Osteoblast (primary cell): ENCODE measurements at regions not wholly inside any gene's neighbourhood (a gene's known extent, or its start where the extent isn't known, plus 50 kb on each side); places are given as distances from the start of the nearest gene placed in this dataset.

Experiments
- DNase-seq: peaks from one replicate; pipeline ENCODE4 v3.0.0; 2011; ENCODE audit warnings: low spot score, mixed read lengths; ENCODE audit not compliant: insufficient read length; ENCODE audit errors: missing footprints
- H2AFZ ChIP-seq: 2 replicates; pipeline ENCODE4 v1.6.0; 2011; ENCODE audit warnings: mild to moderate bottlenecking, low read length
- H3K27ac ChIP-seq: 2 replicates; pipeline ENCODE4 v1.5.1; 2011; ENCODE audit warnings: mild to moderate bottlenecking, low read depth, low read length, moderate library complexity
- H3K27me3 ChIP-seq: 2 replicates; pipeline ENCODE4 v1.6.0; 2012; ENCODE audit warnings: mild to moderate bottlenecking, control low read depth, inconsistent platforms, low read length, moderate library complexity; ENCODE audit not compliant: insufficient read depth
- H3K36me3 ChIP-seq: 2 replicates; pipeline ENCODE4 v1.5.1; 2011; ENCODE audit warnings: mild to moderate bottlenecking, low read length, control low read depth, moderate library complexity; ENCODE audit not compliant: insufficient read depth
- H3K4me1 ChIP-seq: 2 replicates; pipeline ENCODE4 v1.5.1; 2011; ENCODE audit warnings: mild to moderate bottlenecking, low read length, control low read depth, moderate library complexity; ENCODE audit not compliant: insufficient read depth
- H3K4me2 ChIP-seq: 2 replicates; pipeline ENCODE4 v1.6.0; 2011; ENCODE audit warnings: mild to moderate bottlenecking, low read length; ENCODE audit not compliant: insufficient read depth
- H3K4me3 ChIP-seq: fragments of 200-600 bp; sonication (generic); 3 replicates; pipeline ENCODE4 v1.5.1; 2012; ENCODE audit warnings: mild to moderate bottlenecking, low read length, inconsistent platforms; ENCODE audit not compliant: insufficient read depth
- H3K79me2 ChIP-seq: 2 replicates; pipeline ENCODE4 v1.6.0; 2012; ENCODE audit warnings: mild to moderate bottlenecking, low read length, control low read depth, inconsistent platforms; ENCODE audit not compliant: insufficient read depth
- H3K9me3 ChIP-seq: 2 replicates; pipeline ENCODE4 v1.5.1; 2011; ENCODE audit warnings: low read depth, low read length, control low read depth
- H4K20me1 ChIP-seq: 2 replicates; pipeline ENCODE4 v1.6.0; 2012; ENCODE audit warnings: mild to moderate bottlenecking, low read length, control low read depth; ENCODE audit not compliant: insufficient read depth
- CTCF ChIP-seq: IDR thresholded peaks from 2 replicates; pipeline ENCODE4 v1.5.1; 2011; ENCODE audit warnings: mild to moderate bottlenecking, low read depth, low read length, moderate library complexity; ENCODE audit errors: extremely low read depth

GRCh38 chr3:148367756-148368155 is 329.9 kb upstream of the AGTR1 start:
- H3K4me3 ChIP-seq, result no peak overlapping the region
- TF ChIP-seq CTCF, result no peak
- H2AFZ ChIP-seq, result no peak overlapping the region
- DNase-seq, result no peak
- no peaks in the 10 kb centered on the region for H3K79me2 ChIP-seq
- H4K20me1 ChIP-seq, result no peaks in the 10 kb centered on the region
- no peaks in the 10 kb centered on the region for H3K4me1 ChIP-seq
- no peak overlapping the region for H3K4me2 ChIP-seq
- H3K9me3 ChIP-seq, result no peaks in the 10 kb centered on the region
- no peak overlapping the region for H3K27ac ChIP-seq
- no peaks in the 10 kb centered on the region for H3K27me3 ChIP-seq
- H3K36me3 ChIP-seq, result no peaks in the 10 kb centered on the region

- TF ChIP-seq CTCF, result no peak
- Histone ChIP-seq H2AFZ (no peak overlapping the region), H3K4me2 (no peak overlapping the region), H3K36me3 (no peaks in the 10 kb centered on the region), H3K79me2 (no peaks in the 10 kb centered on the region), H4K20me1 (no peaks in the 10 kb centered on the region), H3K27ac (no peak overlapping the region), H3K4me3 (no peak overlapping the region), H3K27me3 (no peaks in the 10 kb centered on the region), H3K9me3 (no peaks in the 10 kb centered on the region), H3K4me1 (no peaks in the 10 kb centered on the region)
- DNase-seq, result no peak
Observed at GRCh38 chr3:148369381-148369780, 328.3 kb upstream of the AGTR1 start.

GRCh38 chr3:148372206-148372875 is 325.4 kb upstream of the AGTR1 start:
- H3K9me3 ChIP-seq, result no peaks in the 10 kb centered on the region
- H3K27ac ChIP-seq, result no peak overlapping the region
- no peak for DNase-seq
- H3K27me3 ChIP-seq, result no peaks in the 10 kb centered on the region
- H3K4me1 ChIP-seq, result no peaks in the 10 kb centered on the region
- H3K4me2 ChIP-seq, result no peak overlapping the region
- H4K20me1 ChIP-seq, result no peaks in the 10 kb centered on the region
- H3K36me3 ChIP-seq, result no peaks in the 10 kb centered on the region
- TF ChIP-seq CTCF, result no peak
- H3K79me2 ChIP-seq, result no peaks in the 10 kb centered on the region
- H2AFZ ChIP-seq, result no peak overlapping the region
- H3K4me3 ChIP-seq, result no peak overlapping the region

- no peak for TF ChIP-seq CTCF
- Histone ChIP-seq H4K20me1 (no peaks in the 10 kb centered on the region), H3K79me2 (no peaks in the 10 kb centered on the region), H3K27ac (no peak overlapping the region), H3K9me3 (no peaks in the 10 kb centered on the region), H2AFZ (no peak overlapping the region), H3K4me3 (no peak overlapping the region), H3K4me2 (no peak overlapping the region), H3K36me3 (no peaks in the 10 kb centered on the region), H3K4me1 (no peaks in the 10 kb centered on the region), H3K27me3 (no peaks in the 10 kb centered on the region)
- no peak for DNase-seq
Observed at GRCh38 chr3:148373961-148374360, 323.7 kb upstream of the AGTR1 start.
